Fibroblast of the aortic adventitia (primary cell): ENCODE measurements at regions not wholly inside any gene's neighbourhood (a gene's known extent, or its start where the extent isn't known, plus 50 kb on each side); places are given as distances from the start of the nearest gene placed in this dataset.

Experiments
- DNase-seq: peaks from one replicate; pipeline ENCODE4 v3.0.0-alpha.2; 2010; ENCODE audit warnings: low read depth
- H3K4me3 ChIP-seq: 2 replicates; pipeline ENCODE4 v1.5.1; 2011; ENCODE audit warnings: low read depth, mild to moderate bottlenecking, control low read depth, low read length, moderate library complexity
- CTCF ChIP-seq: IDR thresholded peaks from 2 replicates; pipeline ENCODE4 v1.5.1; 2011; ENCODE audit warnings: mild to moderate bottlenecking, low read length, control low read depth, inconsistent platforms; ENCODE audit not compliant: insufficient read depth

DNA sequence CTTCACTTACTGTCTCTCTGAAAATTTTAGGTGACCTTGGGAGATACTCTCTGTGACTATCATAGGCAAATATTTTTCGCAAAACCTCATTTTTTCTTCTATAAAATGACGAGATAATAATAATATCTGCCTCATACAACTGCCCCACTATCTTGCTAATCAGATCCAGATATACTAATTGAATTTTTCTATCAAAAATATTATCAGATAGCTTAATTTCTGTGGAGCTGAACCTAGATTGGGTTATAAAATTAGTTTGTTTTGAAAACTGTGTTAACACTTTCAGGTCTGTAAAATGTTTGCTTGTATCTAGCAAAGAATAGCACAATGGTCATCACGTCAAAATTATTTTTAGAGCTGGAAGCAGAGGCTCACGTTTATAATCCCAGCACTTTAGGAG is 486.7 kb upstream of the LRRN3 start:
- TF ChIP-seq CTCF, result no peak
- no peak for DNase-seq
- H3K4me3 ChIP-seq, result no peak overlapping the region

DNA sequence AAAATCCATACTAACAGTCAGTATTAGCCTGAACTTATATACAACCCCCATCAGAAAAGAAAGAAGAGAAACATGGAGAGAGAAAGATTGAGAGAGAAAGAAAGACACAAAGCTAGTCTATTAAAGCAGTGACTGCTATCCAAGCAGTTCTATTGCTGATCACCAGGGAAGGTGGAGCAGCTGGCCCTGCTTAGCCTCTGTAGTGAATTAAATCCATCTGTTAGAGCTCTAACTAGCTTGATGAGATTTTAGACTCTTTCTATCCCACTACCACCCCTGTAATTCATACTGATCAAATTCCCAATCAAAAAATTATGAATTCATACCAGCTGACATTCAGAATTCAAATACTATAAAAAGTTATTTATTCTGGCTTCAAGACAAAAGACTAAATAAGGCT is 486.0 kb upstream of the LRRN3 start:
- no peak overlapping the region for H3K4me3 ChIP-seq
- DNase-seq, result no peak
- no peak for TF ChIP-seq CTCF

- no peak for DNase-seq
- TF ChIP-seq CTCF, result no peak
- H3K4me3 ChIP-seq, result no peak overlapping the region
Observed at GRCh38 chr7:110607050-110607857, 483.7 kb upstream of the LRRN3 start.

GRCh38 chr7:110609336-110609735 is 481.6 kb upstream of the LRRN3 start:
- no peak for DNase-seq
- TF ChIP-seq CTCF, result no peak

DNA sequence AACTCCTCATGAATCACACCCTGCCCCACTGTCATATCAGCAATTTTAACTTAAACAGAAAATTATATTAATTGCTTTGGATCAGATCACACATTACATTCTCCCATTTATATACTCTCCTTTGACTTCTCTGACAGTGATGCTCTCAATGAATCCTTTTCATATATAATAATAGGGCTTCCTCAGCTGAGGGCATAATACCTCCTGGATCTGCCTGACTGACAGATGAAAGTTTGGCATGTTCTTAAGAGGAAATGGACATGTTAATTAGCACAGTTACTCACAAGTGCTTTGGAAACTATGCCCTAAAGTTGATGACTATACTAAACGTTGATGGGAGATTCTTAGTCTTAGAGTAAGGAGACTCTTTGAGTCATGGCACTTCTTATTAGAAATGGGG is 478.2 kb upstream of the LRRN3 start:
- no peak for TF ChIP-seq CTCF
- DNase-seq, result no peak
- H3K4me3 ChIP-seq, result no peak overlapping the region

More at GRCh38 chr7:110609336-110609735, 481.6 kb upstream of the LRRN3 start:
- H3K4me3 ChIP-seq, result no peak overlapping the region
